HG03439 (cell line): ENCODE measurements at regions not wholly inside any gene's neighbourhood (a gene's known extent, or its start where the extent isn't known, plus 50 kb on each side); places are given as distances from the start of the nearest gene placed in this dataset.

Source experiments
- ATAC-seq: cut with Tn5 transposase; IDR thresholded peaks from one replicate; pipeline ENCODE4 v1.9.1; 2021; ENCODE audit warnings: mild to moderate bottlenecking, moderate library complexity; ENCODE audit not compliant: unreplicated experiment

GRCh38 chr3:72470904-72471417, 377.3 kb downstream of the SHQ1 start:
- ATAC-seq = no peak

- no peak for ATAC-seq
Measured at GRCh38 chr3:72465853-72466252, 382.4 kb downstream of the SHQ1 start.

- ATAC-seq = no peak
Measured at GRCh38 chr3:72463083-72463482, 385.2 kb downstream of the SHQ1 start.

- no peak for ATAC-seq
Measured at GRCh38 chr3:72462595-72463011, 385.6 kb downstream of the SHQ1 start.

- ATAC-seq = no peak
Measured at GRCh38 chr3:72461787-72462186, 386.5 kb downstream of the SHQ1 start.

DNA sequence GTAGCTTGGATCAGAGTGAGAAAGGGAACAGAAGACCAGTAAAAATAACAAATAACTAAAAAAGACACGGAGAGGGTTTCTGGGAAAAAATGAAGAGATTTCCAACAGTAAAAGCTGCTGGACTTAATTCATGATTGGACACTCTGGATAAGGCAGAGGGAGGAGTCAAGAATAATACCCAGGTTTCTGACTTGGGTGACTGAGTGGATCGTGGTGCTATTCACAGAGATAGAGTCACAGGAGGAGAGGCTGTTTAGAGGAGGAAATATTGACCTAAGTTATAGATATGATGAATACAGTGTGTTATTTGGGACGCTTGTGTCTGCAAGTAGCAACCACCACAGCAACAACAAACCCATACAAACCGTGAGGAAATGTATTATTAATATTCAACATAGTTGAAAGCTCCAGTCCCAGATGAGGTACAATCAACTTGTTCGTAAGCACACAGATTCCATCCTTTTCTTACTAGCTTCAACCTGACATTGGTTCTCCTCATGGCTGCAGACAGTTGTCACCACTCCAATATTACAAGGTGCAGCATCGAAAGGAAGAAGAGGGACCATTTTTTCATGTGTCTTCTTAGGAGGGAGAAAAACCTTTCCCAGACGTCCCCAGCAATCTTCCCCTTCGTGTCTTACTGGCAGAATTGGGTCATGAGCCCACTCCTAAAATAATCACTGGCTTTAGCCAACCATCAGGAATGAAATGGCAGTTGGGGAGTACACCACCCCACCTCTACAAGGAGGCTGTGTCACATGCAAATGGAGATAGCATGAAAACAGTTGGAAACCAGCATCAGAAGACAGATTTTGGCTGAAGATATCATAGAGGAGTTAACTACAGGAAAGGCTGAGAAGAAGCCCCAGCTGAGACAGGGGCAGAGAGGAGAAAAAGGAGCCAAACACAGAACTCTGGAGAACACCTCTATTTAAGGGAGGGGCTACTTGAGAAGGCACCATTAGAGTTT, 387.8 kb downstream of the SHQ1 start:
- no peak for ATAC-seq

DNA sequence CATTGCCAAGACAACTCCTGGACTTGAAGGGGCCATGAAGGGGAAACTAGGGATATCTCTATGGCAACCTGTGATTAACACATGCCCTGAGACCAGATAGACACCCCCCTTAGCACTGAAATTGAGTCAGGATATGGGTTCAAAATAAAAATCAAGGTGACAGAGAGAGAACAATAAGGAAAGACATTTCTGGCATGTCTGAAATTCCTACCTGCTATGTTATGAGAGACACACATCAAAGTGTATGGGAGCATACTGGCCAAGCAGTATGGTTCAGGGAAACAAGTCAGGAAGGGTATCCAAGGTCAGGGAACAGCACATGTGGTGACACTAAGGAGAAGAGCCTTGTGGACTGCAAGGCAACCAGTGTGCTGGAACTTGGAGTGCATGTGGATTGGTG, 388.7 kb downstream of the SHQ1 start:
- no peak for ATAC-seq

DNA sequence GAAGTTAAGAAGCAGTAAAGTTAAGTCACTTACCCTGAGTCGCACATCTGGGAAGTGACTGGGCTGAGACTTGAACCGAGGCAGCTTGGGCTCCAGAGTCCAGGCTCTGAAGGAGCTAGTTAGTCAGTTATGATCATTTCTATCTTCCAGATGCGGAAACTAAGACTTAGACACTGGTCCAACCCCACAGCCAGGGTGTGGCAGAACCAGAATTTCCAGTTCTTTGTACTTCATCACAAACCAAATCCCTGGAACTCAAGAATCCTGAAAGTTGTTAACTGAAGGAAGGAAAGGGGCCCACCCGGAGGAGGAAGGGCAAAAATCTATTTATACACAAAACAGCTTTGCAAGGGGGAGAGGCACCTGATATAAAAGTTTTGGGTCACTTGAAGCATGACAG, 389.9 kb downstream of the SHQ1 start:
- no peak for ATAC-seq

DNA sequence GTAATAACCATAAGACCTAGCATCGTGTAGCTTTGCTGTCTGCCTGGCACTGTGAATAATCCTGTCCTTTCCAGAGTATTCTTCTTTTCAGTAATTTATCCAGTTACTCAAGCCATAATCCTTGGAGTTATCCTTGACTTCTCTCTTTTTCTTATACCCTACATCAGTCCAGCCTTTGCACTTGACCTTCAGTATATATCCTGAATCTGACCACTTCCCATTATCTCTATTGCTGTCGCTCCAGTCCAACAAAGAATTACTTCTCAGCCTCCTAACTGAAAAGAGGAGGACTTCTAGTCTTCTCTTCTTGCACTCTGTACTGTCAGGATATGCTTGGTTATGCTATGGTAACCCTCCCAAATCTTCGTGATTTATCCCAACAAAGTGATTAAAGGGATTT, 393.8 kb downstream of the SHQ1 start:
- no peak for ATAC-seq

DNA sequence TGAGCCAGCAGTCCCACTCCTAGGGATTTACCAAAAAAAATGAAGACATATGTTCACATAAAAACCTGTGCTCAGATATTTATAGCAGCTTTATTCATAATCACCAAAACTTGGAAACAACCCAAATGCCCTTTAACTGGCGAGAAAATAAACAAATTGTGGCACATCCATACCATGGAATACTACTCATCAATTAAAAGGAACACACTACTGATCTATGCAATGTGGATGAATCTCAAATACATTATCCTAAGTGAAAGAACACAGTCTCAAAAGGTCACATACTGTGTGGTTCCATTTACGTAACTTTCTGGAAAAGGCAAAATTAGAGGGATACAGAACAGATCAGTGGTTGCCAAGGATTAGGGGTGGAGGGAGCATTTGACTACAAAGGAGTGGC, 394.5 kb downstream of the SHQ1 start:
- ATAC-seq = no peak

- ATAC-seq = no peak
Measured at GRCh38 chr3:72452745-72453144, 395.5 kb downstream of the SHQ1 start.

- ATAC-seq = no peak
Measured at GRCh38 chr3:72451841-72452240, 396.4 kb downstream of the SHQ1 start.

DNA sequence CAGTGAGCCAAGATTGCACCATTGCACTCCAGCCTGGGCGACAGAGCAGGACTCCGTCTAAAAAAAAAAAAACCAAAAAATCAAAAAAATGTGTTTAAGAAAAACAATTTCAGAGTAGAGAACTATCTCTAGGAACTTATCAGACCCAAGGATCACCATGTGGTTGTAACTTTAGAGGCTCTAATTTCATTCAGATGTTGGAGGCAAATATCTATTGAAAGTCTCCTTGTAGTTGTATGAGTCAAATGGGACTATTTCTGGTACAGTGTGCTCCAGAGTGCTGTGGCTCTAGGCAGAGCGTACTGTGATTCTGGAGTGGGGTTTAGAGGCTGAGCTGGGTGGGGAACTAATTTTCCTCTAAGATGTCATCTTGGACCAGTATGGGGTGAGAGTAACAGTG, 398.7 kb downstream of the SHQ1 start:
- ATAC-seq = no peak

DNA sequence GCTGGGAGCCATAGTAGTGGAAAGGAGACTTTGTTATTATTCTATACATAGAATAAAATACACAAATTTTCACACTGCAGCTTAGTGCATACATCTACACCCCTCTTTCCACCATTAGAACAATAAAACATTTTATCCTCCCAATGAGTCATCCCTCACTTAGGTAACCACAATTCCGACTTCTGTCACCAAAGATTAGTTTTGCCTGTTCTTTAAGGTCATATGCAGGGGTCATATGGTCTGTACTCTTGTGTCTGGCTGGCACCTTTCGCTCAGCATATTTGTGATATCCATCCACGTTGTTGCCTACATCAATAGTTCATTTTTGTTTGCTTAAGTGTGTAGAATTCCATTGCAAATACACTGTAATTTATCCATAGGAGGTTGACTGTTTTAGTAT, 399.4 kb downstream of the SHQ1 start:
- no peak for ATAC-seq

GRCh38 chr3:72448375-72448823, 399.8 kb downstream of the SHQ1 start:
- ATAC-seq = no peak

GRCh38 chr3:72447059-72447946, 400.9 kb downstream of the SHQ1 start:
- peak; percentile 84 for ATAC-seq

DNA sequence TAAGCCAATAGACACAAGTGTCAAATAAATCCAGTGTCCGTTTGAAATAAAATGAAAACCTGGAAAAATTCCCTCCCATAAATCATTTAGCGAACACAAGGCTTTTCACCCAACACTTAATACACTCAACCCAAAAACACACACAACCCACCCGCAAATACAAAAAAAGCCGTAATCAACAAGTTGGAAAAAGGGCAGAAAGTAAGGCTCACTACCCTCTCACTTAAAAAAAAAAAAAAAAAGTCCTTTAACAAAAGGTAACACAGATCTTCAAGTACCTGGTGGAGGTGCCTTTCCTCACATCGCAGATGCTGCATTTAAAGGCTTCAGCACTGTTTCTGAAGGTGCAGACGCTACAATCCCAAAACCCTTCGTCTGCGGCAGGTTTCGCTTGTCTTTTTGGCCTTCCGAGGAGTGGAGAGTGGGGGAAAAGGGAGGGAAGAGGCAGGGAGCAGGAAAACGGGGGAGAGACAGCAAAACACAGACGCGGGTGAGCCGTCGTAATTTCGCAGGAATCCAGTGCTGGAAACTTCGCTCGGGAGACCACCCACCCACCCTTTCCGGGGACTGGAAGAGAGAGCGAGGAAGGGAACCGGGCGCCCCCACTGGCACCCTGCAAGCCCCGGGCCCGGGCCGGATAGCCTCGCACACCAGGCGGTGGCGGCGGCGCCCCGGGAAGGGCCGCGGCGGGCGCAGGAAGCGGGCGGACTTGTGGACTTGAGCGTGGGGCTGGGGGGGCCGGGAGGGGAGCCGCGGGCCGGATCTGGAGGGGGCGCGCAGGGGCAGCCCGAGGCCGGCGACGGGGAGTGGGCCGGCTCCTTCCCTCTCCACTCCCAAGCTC, 401.8 kb downstream of the SHQ1 start, which contains the start of gene RYBP:
Gene RYBP (minus strand): TSS at position 404 of the 841 bp plus-strand sequence.
- peak; percentile 16 for ATAC-seq

- ATAC-seq = no peak
Measured at GRCh38 chr3:72445827-72446217, 402.4 kb downstream of the SHQ1 start.

- ATAC-seq = no peak
Measured at GRCh38 chr3:72444656-72445223, 403.5 kb downstream of the SHQ1 start.

DNA sequence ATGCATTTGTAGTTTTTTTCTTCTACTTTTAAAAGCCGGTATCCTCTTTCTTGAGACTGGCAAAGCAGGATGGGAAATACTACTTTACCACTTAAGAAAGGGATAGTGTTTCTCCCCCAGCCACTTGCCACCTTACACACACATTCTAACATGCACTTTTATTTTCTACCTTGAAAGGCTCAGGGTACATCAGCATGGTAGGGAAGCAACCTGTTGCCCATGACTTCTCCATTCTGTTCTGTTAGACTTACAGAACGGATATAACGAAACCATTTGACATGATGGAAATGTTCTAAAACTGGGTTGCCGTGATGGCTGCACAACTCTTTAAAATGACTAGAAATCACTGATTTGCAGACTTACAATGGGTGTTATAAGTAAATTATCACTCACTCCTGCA, 405.5 kb downstream of the SHQ1 start:
- ATAC-seq = no peak
